HEK293T (cell line): ENCODE measurements at regions not wholly inside any gene's neighbourhood (a gene's known extent, or its start where the extent isn't known, plus 50 kb on each side); places are given as distances from the start of the nearest gene placed in this dataset.

Experiments used
- ARNT ChIP-seq: fragments of 450-650 bp; IDR thresholded peaks from 2 replicates; pipeline ENCODE4 v1.6.1; 2017; ENCODE audit warnings: mild to moderate bottlenecking
- BHLHE40 ChIP-seq: fragments of 450-650 bp; IDR thresholded peaks from 2 replicates; pipeline ENCODE4 v1.6.1; 2016; ENCODE audit warnings: mild to moderate bottlenecking, moderate library complexity, borderline replicate concordance
- ELF4 ChIP-seq: fragments of 450-650 bp; IDR thresholded peaks from 2 replicates; pipeline ENCODE4 v1.6.1; 2017; ENCODE audit warnings: antibody characterized with exemption
- FOXA1 ChIP-seq: fragments of 450-650 bp; IDR thresholded peaks from 2 replicates; pipeline ENCODE4 v1.6.1; 2016; ENCODE audit warnings: mild to moderate bottlenecking
- FOXK2 ChIP-seq: fragments of 450-650 bp; IDR thresholded peaks from 2 replicates; pipeline ENCODE4 v1.6.1; 2016; ENCODE audit warnings: mild to moderate bottlenecking
- HDGF ChIP-seq: fragments of 450-650 bp; IDR thresholded peaks from 2 replicates; pipeline ENCODE4 v1.6.1; 2017; ENCODE audit warnings: antibody characterized with exemption, borderline replicate concordance
- SUZ12 ChIP-seq: fragments of 450-650 bp; IDR thresholded peaks from 2 replicates; pipeline ENCODE4 v1.6.1; 2016; ENCODE audit warnings: mild to moderate bottlenecking
- TARDBP ChIP-seq: fragments of 450-650 bp; IDR thresholded peaks from 2 replicates; pipeline ENCODE4 v1.6.1; 2016

DNA sequence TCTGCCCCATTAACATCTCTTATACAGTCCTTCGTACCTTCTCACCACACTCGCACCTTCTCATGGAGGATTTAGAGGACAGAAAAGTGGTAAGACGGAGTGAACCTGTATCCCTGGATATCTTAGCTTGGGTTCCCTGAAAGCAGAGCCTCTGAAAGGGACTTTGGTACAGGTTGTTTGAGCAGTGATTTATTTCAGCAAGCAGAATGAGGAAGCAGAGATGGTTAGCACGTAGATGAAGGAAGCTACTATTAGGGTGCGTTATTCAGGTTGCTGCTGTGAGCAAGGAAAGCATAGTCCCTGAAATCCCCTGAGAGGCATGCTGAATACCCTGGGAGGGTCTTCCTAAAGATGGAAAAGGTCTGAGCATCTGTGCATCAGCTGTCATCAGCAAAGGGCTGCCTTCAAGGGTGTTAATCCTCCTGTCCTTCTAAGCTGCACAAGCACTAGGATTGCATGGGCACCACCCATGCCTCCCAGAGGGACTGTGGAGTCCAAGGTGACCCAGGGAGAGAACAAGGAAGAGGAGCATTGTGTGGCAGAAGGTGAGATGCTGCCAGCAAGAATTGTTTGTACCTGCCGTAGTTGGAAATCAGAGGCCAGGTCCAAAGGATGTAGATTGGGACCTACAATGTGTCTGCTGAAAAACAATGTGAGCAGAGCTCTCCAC is 273.7 kb downstream of the RASEF start:
- TF ChIP-seq ELF4 (no peak), SUZ12 (no peak), FOXA1 (no peak), TARDBP (no peak), FOXK2 (no peak), ARNT (no peak), HDGF (no peak), BHLHE40 (no peak)
